Breast epithelium (tissue), 3 donors: ENCODE measurements at regions not wholly inside any gene's neighbourhood (a gene's known extent, or its start where the extent isn't known, plus 50 kb on each side); places are given as distances from the start of the nearest gene placed in this dataset.

ENCODE experiments used
- CTCF ChIP-seq, 3 donors: fragments of 450-650 bp; IDR thresholded peaks; one replicate each; pipeline ENCODE4 v1.5.1; 2016 to 2017; ENCODE audit warnings: antibody characterized with exemption in 3 of 3, mild to moderate bottlenecking in 3 of 3, moderate library complexity in 3 of 3
- POLR2A ChIP-seq: fragments of 450-650 bp; IDR thresholded peaks from one replicate; pipeline ENCODE4 v1.6.1; 2016; ENCODE audit warnings: antibody characterized with exemption, mild to moderate bottlenecking, moderate library complexity

DNA sequence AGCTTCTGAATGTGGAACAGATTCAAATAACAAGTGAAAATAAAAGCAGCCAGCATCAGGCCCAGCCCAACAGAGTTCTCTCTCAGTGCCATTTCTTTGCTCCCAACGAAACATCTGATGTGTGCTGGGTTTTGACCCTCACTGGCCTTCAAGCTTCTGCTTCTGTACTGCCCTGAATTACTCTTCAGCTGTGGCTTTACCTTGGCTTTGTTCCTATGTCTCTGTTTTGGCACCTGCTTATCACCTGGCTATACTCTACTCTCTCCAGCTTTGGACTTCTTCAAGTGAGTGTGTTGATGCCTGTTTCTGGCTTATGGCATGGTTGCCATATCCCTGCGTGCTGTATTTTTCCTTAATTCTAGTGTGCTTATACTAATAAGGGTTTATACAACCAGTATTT lies 768.3 kb downstream of the SORCS1 start:
- TF ChIP-seq CTCF (IDR thresholded peaks at IDR 0.05) (no peak), POLR2A (no peak)
